ENCODE measurements at regions not wholly inside any gene's neighbourhood (a gene's known extent, or its start where the extent isn't known, plus 50 kb on each side); places are given as distances from the start of the nearest gene placed in this dataset.
"Not testable (repeated sequence)": the region's sequence is repeated elsewhere in the genome, so short reads cannot be mapped to it uniquely, and the experiment has no call there.

- DNase-seq (ENCODE audit: low spot score), result peak; percentile 42
Measured at GRCh38 chr1:67907467-67907866, 74.2 kb upstream of the GNG12 start.

DNA sequence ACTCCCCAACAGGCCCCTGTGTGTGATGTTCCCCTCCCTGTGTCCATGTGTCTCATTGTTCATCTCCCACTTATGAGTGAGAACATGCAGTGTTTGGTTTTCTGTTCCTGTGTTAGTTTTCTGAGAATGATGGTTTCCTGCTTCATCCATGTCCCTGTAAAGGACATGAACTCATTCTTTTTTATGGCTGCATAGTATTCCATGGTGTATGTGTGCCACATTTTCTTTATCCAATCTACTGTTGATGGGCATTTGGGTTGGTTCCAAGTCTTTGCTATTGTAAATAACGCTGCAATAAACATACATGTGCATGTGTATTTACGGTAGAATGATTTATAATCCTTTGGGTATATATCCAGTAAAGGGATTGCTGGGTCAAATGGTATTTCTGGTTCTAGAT, 72.7 kb upstream of the GNG12 start:
- not testable (repeated sequence) for DNase-seq (ENCODE audit: low spot score)

- not testable (repeated sequence) for DNase-seq (ENCODE audit: low spot score)
Measured at GRCh38 chr1:67902546-67903223, 69.4 kb upstream of the GNG12 start.

GRCh38 chr1:67898033-67898726, 64.9 kb upstream of the GNG12 start:
- no peak for DNase-seq (ENCODE audit: low spot score)

- DNase-seq (ENCODE audit: low spot score), result peak; percentile 33
Measured at GRCh38 chr1:67897270-67897949, 64.1 kb upstream of the GNG12 start.

GRCh38 chr1:67896826-67897225, 63.6 kb upstream of the GNG12 start:
- DNase-seq (ENCODE audit: low spot score), result peak; percentile 69

- DNase-seq (ENCODE audit: low spot score), result no peak
Measured at GRCh38 chr1:67894981-67895735, 61.9 kb upstream of the GNG12 start.

GRCh38 chr1:67893126-67893495, 59.8 kb upstream of the GNG12 start:
- no peak for DNase-seq (ENCODE audit: low spot score)

GRCh38 chr1:67892476-67893125, 59.3 kb upstream of the GNG12 start:
- no peak for DNase-seq (ENCODE audit: low spot score)

DNA sequence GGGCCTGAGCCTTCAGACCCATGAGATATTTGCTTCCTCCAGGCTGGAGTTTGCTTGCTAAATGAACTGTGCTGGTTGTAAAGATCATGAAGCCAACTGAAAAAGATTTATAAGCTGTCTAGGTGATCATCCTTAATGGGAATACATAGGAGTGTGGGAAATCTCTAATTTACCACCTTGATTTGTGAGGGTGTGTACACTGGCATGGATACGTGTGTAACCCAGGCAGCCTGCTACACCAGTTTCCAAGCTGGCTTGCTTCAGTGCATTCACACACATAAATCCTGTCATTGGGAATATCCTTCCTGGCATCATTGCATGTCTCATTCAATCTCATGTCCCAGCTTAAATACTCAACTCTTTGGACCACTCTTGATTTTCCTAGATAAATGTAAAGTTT, 57.6 kb upstream of the GNG12 start:
- DNase-seq (ENCODE audit: low spot score), result no peak

DNA sequence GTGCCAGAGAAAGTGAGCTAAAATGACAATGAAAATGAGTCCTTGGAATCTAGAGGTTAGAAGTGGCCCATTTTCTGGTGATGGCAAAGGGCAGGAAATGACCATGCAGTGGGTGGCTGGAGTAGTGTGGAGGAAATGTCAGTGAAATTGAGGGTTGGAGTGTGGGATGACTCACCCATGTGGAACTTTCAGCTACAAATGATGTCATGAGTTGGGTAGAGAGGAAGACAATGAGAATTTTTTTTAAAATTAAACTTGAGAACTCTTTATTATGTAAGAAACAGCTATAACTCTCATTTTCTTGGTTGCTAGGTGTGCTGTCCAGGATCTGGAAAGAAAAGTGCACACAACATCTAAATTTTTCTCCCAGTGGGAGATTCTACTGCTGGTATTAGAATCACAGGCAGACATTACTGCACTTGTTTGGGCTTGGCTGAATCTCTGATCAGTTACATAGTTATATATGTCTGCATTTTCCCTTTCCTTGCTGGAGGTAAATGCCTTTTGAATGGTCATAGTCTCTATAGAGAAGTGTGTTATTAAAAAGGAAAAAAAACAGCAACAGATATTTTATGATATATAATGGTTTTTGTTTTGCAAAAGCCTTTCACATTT, 56.8 kb upstream of the GNG12 start:
- peak; percentile 68 for DNase-seq (ENCODE audit: low spot score)

- DNase-seq (ENCODE audit: low spot score), result no peak
Measured at GRCh38 chr1:67889466-67889865, 56.2 kb upstream of the GNG12 start.

DNA sequence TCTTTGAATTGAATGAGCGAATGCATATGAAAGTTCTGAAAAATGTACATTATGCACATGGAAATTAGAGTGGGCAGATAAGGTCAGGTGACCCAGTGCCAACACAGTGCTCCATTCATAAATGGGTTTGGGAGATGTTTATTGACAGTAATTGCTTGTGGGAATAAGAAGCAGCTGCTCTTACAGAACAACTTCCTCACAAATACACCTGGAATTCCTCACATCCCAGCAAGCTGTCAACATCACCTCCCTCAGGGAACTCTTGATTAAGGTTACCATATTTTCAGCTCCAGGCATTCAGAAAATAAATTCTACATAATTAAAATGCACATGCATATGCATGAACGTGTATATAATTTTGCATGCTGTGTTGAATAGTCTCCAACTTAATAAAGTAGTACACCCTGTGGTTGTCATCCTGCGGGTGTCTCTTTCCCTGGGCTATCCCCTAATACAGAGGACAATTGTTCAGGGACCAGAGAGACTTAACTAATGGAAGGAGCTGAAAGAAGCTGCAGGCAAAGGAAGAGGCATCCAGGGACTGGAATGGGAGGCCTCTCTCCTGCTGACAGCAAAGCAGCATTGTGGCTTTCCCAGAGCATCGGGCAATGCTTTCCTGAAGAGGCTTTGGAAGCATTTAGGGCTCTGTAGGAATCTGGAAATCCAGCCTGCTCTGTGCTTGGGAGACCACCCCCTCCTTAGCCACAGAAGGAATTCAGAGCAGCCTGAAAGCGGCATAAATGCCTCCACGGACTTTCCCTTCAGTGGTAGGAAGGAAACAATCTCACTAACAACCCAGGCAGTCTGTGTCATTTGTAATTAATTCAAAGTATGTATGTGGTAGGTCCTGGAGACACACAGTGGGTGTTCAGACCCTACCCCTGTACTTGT, 55.2 kb upstream of the GNG12 start:
- DNase-seq (ENCODE audit: low spot score), result no peak

- no peak for DNase-seq (ENCODE audit: low spot score)
Measured at GRCh38 chr1:67887146-67887545, 53.9 kb upstream of the GNG12 start.

- no peak for DNase-seq (ENCODE audit: low spot score)
Measured at GRCh38 chr1:67886076-67886475, 52.8 kb upstream of the GNG12 start.

DNA sequence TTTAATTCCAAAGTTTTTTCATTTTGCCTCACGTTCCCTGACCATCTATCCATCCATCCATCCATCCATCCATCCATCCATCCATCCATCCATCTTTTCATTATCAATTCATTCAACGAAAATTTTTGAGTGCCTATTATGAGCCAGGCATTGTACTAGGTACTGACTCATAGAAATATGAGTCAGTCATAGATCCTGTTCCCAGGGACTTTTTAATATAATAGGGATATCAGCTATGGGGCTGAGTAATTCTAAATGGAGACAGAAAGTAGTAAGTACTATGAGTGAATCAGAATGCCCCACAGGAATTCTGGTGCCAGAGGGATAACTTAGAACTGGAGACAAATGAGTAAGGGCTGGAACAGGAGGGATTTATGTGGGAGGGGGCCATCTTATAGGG, 49.8 kb upstream of the GNG12 start:
- no peak for DNase-seq (ENCODE audit: low spot score)

Data from HT-29 (cell line).